GM12892 (cell line): ENCODE measurements at regions not wholly inside any gene's neighbourhood (a gene's known extent, or its start where the extent isn't known, plus 50 kb on each side); places are given as distances from the start of the nearest gene placed in this dataset.

Source experiments
- DNase-seq: peaks from one replicate; pipeline ENCODE4 v3.0.0; 2011; ENCODE audit not compliant: insufficient read length
- FAIRE-seq: peaks from 2 replicates; lab custom pipeline; 2011; peaks lifted over from hg19 to GRCh38; lab: Jason Lieb, UNC
- POLR2A ChIP-seq: IDR thresholded peaks from 2 replicates; pipeline ENCODE4 v1.6.1; 2011; ENCODE audit warnings: low read depth, low read length, control low read depth
- POLR2AphosphoS5 ChIP-seq: IDR thresholded peaks from 2 replicates; pipeline ENCODE4 v1.6.1; 2011; ENCODE audit warnings: low read depth, low read length, control low read depth
- TAF1 ChIP-seq: IDR thresholded peaks from 2 replicates; pipeline ENCODE4 v1.6.1; 2011; ENCODE audit warnings: low read depth, mild to moderate bottlenecking, control low read depth, low read length, borderline replicate concordance

DNA sequence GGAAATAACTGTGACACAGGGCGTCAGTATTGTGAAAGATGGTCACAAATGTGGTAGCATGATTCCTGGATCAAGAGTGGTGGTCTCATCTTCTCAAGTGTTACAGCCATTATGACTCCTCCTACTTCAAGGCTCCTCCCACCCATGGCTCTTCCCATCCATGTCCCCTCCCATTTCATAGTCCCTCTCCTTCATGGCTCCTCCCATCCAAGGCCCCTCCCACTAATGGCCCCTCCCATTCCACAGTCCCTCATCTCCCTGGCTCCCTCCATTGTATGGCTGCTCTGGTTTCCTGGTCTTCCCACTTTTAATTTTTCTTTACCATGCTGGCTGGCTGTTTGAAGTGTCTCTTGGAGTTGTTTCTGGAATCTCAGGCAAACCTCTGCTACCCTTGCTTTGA is 1375.2 kb upstream of the TMEM132C start:
- no peak for FAIRE-seq
- DNase-seq, result no peak
- no peak for TF ChIP-seq POLR2A
- TF ChIP-seq POLR2AphosphoS5, result no peak
- no peak for TF ChIP-seq TAF1

GRCh38 chr12:126895951-126896913 is 1370.7 kb upstream of the TMEM132C start:
- FAIRE-seq (no peak), DNase-seq (no peak)
- TF ChIP-seq POLR2AphosphoS5 (no peak), TAF1 (no peak), POLR2A (no peak)

DNA sequence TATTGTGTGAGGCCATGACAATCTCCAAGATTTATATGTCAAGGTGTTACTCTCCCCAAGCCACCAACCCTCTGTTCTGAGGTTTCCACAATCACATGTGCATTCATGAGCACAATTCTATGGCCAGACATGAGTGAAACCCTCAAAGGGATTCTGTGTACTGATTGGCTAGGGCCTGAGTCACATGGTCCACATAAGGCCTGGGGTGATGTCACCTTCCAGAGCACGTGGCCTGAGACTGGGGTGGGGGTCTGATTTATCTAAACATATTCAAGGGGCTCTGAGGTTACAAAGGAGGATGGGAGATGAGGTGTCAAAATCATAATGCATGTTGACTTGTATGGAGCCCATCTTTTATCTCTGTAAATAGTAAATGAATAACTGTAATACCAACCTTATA is 1369.9 kb upstream of the TMEM132C start:
- FAIRE-seq, result no peak
- no peak for TF ChIP-seq POLR2A
- no peak for TF ChIP-seq TAF1
- no peak for TF ChIP-seq POLR2AphosphoS5
- DNase-seq, result no peak

- FAIRE-seq (no peak), DNase-seq (no peak)
- no peak for TF ChIP-seq POLR2A
- TF ChIP-seq POLR2AphosphoS5, result no peak
- TF ChIP-seq TAF1, result no peak
These were observed 1369.2 kb upstream of the TMEM132C start for GRCh38 chr12:126897778-126898177.

DNA sequence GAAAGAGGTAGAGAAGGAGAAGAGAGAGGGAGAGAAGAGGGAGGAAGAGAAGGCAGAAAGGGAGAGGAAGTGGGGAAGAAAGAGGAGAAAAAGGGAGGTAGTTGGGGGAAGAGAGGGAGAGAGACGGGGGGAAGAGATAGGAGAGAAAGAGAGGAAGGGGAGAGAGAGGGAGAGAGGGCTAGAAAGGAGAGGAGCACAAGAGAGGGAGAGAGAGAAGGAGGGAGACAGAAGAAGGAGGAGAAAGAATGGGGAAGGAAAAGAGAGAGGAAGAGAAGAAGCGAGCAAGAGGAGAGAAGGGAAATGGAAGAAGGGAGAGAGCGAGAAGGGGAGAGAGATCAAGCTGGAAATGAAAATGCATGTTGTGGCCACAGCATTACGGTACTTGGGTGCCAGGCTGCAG is 1368.4 kb upstream of the TMEM132C start:
- no peak for FAIRE-seq
- DNase-seq, result no peak
- TF ChIP-seq TAF1, result no peak

- TF ChIP-seq POLR2A (no peak), TAF1 (no peak), POLR2AphosphoS5 (no peak)
- FAIRE-seq, result no peak
These were observed 1366.8 kb upstream of the TMEM132C start for GRCh38 chr12:126899926-126900792.

DNA sequence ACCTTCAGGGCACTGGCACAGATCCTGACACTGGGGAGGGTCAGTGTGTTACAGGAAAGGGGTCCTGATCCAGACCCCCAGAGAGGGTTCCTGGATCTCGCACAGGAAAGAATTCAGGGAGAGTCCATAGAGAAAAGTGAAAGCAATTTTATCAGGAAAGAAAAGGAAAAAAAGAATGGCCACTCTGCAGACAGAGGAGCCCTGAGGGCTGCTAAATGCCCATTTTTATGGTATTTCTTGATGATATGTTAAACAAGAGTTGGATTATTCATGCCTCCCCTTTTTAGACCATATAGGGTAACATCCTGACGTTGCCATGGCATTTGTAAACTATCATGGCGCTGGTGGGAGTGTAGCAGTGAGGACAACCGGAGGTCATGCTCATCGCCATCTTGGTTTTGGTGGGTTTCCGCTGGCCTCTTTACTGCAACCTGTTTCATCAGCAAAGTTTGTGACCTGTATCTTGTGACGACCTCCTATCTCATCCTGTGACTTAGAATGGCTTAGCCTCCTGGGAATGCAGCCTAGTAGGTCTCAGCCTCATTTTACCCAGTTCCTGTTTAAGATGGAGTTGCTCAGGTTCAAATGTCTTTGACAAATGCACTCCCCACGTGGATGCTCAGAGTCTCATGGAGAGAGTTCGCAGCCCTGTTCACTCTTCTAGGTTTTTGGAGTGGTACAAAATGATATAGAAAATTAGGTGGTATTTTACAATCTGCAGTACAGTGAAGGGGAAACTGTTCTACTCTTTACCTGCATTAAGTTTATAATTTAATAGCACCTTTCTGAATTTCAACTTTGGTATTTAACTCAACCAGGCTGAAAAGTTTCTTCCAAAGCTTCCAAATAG is 1363.7 kb upstream of the TMEM132C start:
- DNase-seq, result no peak
- TF ChIP-seq POLR2A, result no peak
- TF ChIP-seq TAF1, result no peak
- TF ChIP-seq POLR2AphosphoS5, result no peak
- no peak for FAIRE-seq

More at GRCh38 chr12:126899926-126900792, 1366.8 kb upstream of the TMEM132C start:
- no peak for DNase-seq

- no peak for FAIRE-seq
- TF ChIP-seq TAF1 (no peak), POLR2A (no peak), POLR2AphosphoS5 (no peak)
These were observed 1361.2 kb upstream of the TMEM132C start for GRCh38 chr12:126905752-126906151.

GRCh38 chr12:126907900-126908764 is 1358.8 kb upstream of the TMEM132C start:
- DNase-seq (no peak), FAIRE-seq (no peak)
- TF ChIP-seq POLR2AphosphoS5 (no peak), POLR2A (no peak), TAF1 (no peak)

More at GRCh38 chr12:126905752-126906151, 1361.2 kb upstream of the TMEM132C start:
- DNase-seq, result no peak

DNA sequence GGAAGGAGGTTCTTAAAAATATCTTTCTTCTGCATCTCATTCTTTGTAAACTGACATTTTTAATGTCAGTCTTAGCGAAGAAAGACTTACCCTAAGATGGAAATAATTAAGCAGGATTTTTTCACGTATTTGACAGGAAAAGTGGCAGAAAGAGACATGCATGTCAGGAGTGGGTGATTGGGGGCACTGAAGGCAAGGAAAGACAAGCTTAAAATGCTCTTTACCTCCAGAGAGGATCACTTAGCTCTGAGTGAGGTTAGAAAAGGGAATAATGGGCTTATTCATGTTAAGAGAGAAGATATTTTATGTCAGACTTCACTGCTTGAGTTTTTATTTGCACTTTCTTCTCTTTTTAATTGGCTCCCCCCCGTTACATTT is 1358.2 kb upstream of the TMEM132C start:
- no peak for TF ChIP-seq POLR2AphosphoS5
- TF ChIP-seq TAF1, result no peak
- no peak for TF ChIP-seq POLR2A
- FAIRE-seq, result no peak
- no peak for DNase-seq
